HL-60 (cell line): ENCODE measurements at regions not wholly inside any gene's neighbourhood (a gene's known extent, or its start where the extent isn't known, plus 50 kb on each side); places are given as distances from the start of the nearest gene placed in this dataset.

Experiments
- DNase-seq, 2 experiments: peaks; one replicate each; pipeline ENCODE4 v3.0.0-alpha.2; 2010 to 2020; ENCODE audit warnings: low read depth in 1 of 2, low spot score in 1 of 2
- H3K27ac ChIP-seq: fragments of 250-450 bp; sonication (Bioruptor Pico); replicated peaks from 2 replicates; pipeline ENCODE4 v1.5.1; 2020; ENCODE audit warnings: mild to moderate bottlenecking, moderate library complexity
- H3K27me3 ChIP-seq: fragments of 250-450 bp; sonication (Bioruptor Pico); 2 replicates; pipeline ENCODE4 v1.5.1; 2021; ENCODE audit warnings: mild to moderate bottlenecking, moderate library complexity; ENCODE audit not compliant: insufficient read depth, poor library complexity, severe bottlenecking
- H3K4me3 ChIP-seq: replicated peaks from 2 replicates; pipeline ENCODE4 v1.5.1; 2011; ENCODE audit warnings: mild to moderate bottlenecking, control low read depth, low read length; ENCODE audit not compliant: insufficient read depth
- CTCF ChIP-seq: IDR thresholded peaks from one replicate; pipeline ENCODE4 v1.5.1; 2011; ENCODE audit warnings: low read length, control low read depth, inconsistent platforms; ENCODE audit not compliant: insufficient read depth
- GABPA ChIP-seq: IDR thresholded peaks from 2 replicates; pipeline ENCODE4 v1.6.1; 2012; ENCODE audit warnings: low read depth
- POLR2AphosphoS5 ChIP-seq: IDR thresholded peaks from 2 replicates; pipeline ENCODE4 v1.6.1; 2012; ENCODE audit warnings: low read depth
- SPI1 ChIP-seq: IDR thresholded peaks from 2 replicates; pipeline ENCODE4 v1.6.1; 2012; ENCODE audit warnings: low read depth, mild to moderate bottlenecking, borderline replicate concordance
- TF ChIP-seq, protein P1 (sequence below): IDR thresholded peaks from 2 replicates; pipeline ENCODE4 v1.6.1; 2012; ENCODE audit warnings: low read depth; ENCODE audit not compliant: insufficient replicate concordance

DNA sequence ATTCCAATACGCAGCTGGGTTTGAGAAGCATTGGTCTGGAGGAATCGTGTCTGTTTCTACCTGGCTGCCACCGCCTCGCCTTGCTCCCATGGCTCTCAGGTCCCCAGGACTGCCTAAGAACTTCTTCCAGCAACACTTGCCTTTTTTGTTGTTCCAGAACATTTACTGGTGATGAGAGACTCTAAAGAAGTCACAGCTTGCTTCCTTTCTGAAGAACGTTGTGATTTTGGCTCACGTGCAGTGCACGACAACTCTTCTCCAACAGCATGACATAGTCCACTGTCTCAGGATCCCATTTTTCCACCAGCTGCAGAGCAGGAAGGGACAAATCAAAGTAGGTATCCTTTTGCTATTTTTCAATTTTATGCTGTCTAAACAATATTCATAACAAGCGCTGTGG is 940.9 kb downstream of the SLC4A3 start:
- TF ChIP-seq GABPA (no peak), POLR2AphosphoS5 (no peak), CTCF (no peak), SPI1 (no peak)
- TF ChIP-seq, protein P1, sequence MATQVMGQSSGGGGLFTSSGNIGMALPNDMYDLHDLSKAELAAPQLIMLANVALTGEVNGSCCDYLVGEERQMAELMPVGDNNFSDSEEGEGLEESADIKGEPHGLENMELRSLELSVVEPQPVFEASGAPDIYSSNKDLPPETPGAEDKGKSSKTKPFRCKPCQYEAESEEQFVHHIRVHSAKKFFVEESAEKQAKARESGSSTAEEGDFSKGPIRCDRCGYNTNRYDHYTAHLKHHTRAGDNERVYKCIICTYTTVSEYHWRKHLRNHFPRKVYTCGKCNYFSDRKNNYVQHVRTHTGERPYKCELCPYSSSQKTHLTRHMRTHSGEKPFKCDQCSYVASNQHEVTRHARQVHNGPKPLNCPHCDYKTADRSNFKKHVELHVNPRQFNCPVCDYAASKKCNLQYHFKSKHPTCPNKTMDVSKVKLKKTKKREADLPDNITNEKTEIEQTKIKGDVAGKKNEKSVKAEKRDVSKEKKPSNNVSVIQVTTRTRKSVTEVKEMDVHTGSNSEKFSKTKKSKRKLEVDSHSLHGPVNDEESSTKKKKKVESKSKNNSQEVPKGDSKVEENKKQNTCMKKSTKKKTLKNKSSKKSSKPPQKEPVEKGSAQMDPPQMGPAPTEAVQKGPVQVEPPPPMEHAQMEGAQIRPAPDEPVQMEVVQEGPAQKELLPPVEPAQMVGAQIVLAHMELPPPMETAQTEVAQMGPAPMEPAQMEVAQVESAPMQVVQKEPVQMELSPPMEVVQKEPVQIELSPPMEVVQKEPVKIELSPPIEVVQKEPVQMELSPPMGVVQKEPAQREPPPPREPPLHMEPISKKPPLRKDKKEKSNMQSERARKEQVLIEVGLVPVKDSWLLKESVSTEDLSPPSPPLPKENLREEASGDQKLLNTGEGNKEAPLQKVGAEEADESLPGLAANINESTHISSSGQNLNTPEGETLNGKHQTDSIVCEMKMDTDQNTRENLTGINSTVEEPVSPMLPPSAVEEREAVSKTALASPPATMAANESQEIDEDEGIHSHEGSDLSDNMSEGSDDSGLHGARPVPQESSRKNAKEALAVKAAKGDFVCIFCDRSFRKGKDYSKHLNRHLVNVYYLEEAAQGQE: no peak
- Histone ChIP-seq H3K4me3 (no peak overlapping the region), H3K27ac (no peak overlapping the region), H3K27me3 (no peaks in the 10 kb centered on the region)
- DNase-seq: no peak

DNA sequence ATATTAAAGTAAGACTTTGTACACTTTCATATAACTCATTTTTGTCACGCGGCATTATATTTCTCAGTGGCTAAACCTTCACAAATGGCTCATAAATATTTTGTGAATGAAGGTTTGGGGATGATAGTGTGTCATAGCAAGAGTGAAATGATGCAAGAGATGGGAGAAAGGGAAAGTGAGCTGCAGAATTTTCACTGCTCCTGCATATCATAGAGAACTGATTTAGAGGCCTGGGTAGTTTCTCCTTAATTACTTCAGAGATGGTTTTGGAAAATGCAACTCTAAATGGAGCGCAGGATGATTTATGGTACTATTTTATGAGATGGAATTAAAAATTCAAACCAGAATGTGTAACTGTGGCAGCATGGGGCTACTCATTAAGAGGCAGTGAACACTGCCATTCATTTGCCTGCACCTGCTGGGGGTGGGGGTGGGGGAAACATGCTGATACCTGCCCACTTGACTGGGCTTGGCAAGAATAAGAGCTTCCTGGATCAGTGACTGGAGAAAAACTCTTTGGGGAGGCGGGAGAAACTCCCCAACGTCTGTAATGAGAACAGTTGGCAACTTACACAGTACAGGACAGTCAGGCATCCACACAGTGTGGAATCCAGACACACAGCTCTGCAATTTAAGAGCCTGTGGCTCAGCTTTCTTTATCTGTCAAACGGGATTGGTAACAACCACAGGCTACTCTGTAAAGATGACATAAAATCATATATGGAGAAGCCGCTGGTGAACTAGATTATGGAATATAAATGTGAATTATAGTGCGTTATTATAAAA is 941.9 kb downstream of the SLC4A3 start:
- no peak for DNase-seq

DNA sequence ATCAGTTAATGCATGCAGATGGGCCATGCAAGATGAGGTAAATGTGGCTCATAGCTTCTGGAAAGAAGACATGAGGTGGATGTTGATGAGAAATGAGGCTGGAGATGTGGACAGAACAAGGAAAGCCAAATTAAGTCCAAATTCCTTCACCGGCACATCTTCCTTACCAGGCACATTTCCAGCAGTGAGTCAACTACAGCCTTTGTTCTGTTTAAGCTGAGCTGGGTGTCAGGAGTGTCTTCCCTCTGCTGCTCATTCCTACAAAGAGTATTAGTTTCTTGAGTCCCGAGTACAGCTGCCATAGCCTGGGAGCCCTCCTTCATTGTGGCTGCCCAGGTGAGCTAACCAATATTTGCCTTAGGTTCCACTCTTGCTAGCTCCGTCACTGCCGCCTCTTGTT is 945.0 kb downstream of the SLC4A3 start:
- Histone ChIP-seq H3K4me3 (no peak overlapping the region), H3K27ac (no peak overlapping the region), H3K27me3 (no peaks in the 10 kb centered on the region)
- no peak for DNase-seq
- no peak for TF ChIP-seq GABPA
- TF ChIP-seq CTCF: no peak
- TF ChIP-seq, protein P1: no peak
- TF ChIP-seq SPI1: no peak
- TF ChIP-seq POLR2AphosphoS5: no peak

More for the DNA sequence above, 941.9 kb downstream of the SLC4A3 start:
- H3K27ac ChIP-seq: no peak overlapping the region
- H3K27me3 ChIP-seq: no peaks in the 10 kb centered on the region
- H3K4me3 ChIP-seq: no peak overlapping the region
- TF ChIP-seq GABPA (no peak), CTCF (no peak), POLR2AphosphoS5 (no peak), SPI1 (no peak)
- TF ChIP-seq, protein P1: no peak
